GM19455 (cell line): ENCODE measurements at regions not wholly inside any gene's neighbourhood (a gene's known extent, or its start where the extent isn't known, plus 50 kb on each side); places are given as distances from the start of the nearest gene placed in this dataset.

Experiments used
- ATAC-seq: cut with Tn5 transposase; IDR thresholded peaks from one replicate; pipeline ENCODE4 v1.9.1; 2021; ENCODE audit not compliant: unreplicated experiment

DNA sequence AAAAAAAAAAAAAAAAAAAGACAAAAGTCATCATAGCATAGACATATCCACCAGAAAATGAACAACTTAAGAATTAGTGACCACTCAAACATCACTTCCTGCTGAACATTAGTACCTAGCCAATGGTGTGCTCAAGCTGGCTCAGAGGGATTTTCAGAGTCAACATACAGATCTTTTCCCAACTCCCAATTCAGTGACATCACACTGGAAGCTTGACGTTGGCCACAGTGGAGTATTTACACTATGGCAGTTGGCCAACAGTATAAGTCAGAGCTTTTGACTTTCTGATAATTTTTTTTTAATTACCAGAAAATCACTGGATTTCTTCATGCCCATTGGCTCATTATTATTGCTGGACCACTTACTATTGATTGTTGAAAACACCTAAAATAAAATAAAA, 383.5 kb downstream of the ARHGEF28 start:
- no peak for ATAC-seq

DNA sequence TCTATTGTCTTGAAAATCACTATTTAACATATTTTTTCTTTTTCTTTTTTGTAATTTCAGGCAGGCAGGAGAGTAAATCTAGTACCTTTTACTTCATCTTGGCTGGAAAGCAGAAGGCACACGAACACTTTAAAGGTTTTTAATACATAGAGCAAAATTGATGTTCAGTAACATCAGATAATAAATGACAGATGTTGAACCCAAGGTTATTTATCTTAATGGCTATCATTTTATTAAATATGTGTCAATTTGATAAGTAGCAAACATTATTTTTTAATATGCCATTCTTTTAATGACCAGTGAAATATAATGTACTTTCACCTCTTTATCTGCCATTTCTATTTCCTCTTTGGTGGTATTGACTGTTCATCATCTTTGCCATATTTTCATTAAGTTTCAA, 381.2 kb downstream of the ARHGEF28 start:
- no peak for ATAC-seq

- ATAC-seq, result no peak
Observed at GRCh38 chr5:73999297-73999696, 373.3 kb downstream of the ARHGEF28 start.

GRCh38 chr5:73998489-73998888, 372.5 kb downstream of the ARHGEF28 start:
- no peak for ATAC-seq

DNA sequence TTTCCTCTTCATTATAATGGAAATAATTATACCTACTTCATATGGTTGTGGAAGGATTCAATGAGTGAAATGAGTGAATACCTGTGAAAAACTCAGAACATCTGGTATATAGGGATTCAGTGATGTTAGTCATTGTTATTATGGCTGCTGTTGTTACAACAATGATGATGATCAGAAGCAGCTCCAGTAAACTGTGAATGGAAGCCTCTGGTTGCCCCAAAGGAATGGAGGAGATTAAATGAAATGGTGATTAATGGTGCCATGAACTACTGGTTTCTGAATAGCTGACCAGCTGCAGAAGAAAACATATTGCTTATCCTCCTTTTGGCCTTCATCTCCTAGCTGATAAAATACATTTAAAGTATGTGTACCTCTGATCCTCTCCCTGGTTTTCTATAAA, 372.0 kb downstream of the ARHGEF28 start:
- no peak for ATAC-seq

DNA sequence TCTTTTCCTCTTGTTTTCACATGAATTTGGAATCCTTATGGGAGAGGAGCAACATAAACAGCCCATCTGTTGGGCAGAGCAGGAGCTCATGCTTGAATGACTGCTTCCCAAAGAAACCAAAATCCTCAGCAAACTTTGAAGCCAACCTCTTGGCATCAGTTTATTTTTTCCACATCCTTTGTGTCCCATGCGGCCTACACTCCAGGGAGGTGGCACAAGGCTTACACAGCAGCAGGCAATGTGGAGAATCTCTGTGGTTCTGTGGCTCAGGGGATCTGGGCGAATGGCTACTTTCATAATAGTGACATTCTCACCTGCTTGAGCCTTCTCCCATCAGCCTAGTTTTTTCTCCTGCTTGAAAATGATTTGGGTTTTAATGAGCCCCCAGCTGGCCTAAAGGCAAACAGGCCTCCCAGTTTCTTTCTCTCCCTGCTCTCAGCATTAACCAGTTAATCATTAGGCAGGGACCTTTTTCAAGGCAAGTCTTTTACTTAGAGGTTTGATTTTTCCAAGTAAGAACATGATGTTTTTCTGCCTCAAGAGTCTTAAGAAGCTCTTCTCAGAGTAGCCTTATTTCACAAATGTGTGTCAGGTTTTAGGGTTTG, 370.3 kb downstream of the ARHGEF28 start:
- ATAC-seq, result no peak

DNA sequence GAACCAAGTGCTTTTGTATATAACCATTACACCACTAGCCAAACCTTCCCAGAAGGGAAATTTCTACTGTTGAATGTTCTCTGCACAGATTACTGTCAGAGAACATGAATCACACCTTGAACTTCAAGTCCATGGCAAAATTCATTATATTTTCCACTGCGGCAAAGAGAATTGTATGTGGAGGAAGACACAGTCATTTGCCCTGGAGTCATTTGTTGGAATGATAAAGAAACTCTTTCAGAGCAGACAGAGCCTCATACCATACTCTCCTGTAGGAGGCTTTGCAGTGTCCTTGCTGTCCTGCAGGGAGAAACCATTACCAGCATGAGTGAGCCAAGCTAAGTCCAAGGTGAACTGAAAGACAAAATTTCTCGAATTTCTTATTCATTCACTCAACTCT, 369.0 kb downstream of the ARHGEF28 start:
- ATAC-seq, result no peak
